ENCODE measurements at regions not wholly inside any gene's neighbourhood (a gene's known extent, or its start where the extent isn't known, plus 50 kb on each side); places are given as distances from the start of the nearest gene placed in this dataset.
"Not testable (repeated sequence)": the region's sequence is repeated elsewhere in the genome, so short reads cannot be mapped to it uniquely, and the experiment has no call there.

GRCh38 chr21:9758141-9758540 is 763.2 kb upstream of the TPTE start:
- H3K9ac ChIP-seq (ENCODE audit: low read depth, low read length) = no peak overlapping the region
- no peak overlapping the region for H3K4me3 ChIP-seq (ENCODE audit: low read length)
- no peaks in the 10 kb centered on the region for H3K36me3 ChIP-seq (ENCODE audit: insufficient read depth, low read depth, low read length)
- no peak overlapping the region for H3K27ac ChIP-seq (ENCODE audit: low read length)
- H3K9me3 ChIP-seq (ENCODE audit: insufficient read depth, low read depth, low read length) = peaks cover 98% of the 10 kb centered on the region
- no peaks in the 10 kb centered on the region for H3K4me1 ChIP-seq (ENCODE audit: insufficient read depth, low read length)
- no peaks in the 10 kb centered on the region for H3K27me3 ChIP-seq (ENCODE audit: insufficient read depth, low read length)

GRCh38 chr21:9758888-9759287 is 762.5 kb upstream of the TPTE start:
- no peak overlapping the region for H3K27ac ChIP-seq (ENCODE audit: low read length)
- H3K4me3 ChIP-seq (ENCODE audit: low read length) = no peak overlapping the region
- peaks cover 98% of the 10 kb centered on the region for H3K9me3 ChIP-seq (ENCODE audit: insufficient read depth, low read depth, low read length)
- H3K4me1 ChIP-seq (ENCODE audit: insufficient read depth, low read length) = no peaks in the 10 kb centered on the region
- H3K9ac ChIP-seq (ENCODE audit: low read depth, low read length) = no peak overlapping the region
- H3K36me3 ChIP-seq (ENCODE audit: insufficient read depth, low read depth, low read length) = no peaks in the 10 kb centered on the region
- H3K27me3 ChIP-seq (ENCODE audit: insufficient read depth, low read length) = no peaks in the 10 kb centered on the region

GRCh38 chr21:9759972-9760371 is 761.4 kb upstream of the TPTE start:
- Histone ChIP-seq H3K4me1 (ENCODE audit: insufficient read depth, low read length) (no peaks in the 10 kb centered on the region), H3K36me3 (ENCODE audit: insufficient read depth, low read depth, low read length) (no peaks in the 10 kb centered on the region), H3K4me3 (ENCODE audit: low read length) (no peak overlapping the region), H3K9me3 (ENCODE audit: insufficient read depth, low read depth, low read length) (peaks cover 97% of the 10 kb centered on the region), H3K9ac (ENCODE audit: low read depth, low read length) (no peak overlapping the region), H3K27me3 (ENCODE audit: insufficient read depth, low read length) (no peaks in the 10 kb centered on the region), H3K27ac (ENCODE audit: low read length) (no peak overlapping the region)

DNA sequence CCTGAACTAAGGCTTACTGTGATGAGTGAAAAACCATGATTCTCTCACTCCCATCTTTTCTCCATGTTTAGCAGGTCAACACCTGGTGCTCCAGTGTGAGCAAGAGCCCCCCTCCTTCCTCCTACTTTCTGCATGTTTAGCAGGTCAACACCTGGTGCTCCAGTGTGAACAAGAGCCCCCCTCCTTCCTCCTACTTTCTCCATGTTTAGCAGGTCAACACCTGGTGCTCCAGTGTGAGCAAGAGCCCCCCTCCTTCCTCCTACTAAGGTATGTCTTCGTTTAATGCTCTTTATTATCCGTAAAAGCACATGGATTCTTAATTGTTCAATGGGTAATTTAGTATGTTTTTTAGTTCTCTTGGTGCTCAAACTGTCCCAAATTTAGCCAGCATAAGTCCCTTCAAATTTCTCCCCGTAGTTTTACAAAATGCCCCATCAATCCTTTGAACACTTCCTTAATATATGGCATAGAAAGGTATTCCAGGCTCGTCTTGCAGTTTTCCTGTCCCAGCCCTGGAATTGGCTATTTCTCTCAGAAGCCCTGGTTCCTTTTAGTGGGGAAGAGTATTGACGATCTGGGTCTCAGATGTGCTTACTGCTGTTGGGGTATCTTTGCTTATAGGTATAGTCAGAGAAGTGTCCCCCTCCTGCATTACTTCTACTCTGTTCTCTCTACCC is 760.8 kb upstream of the TPTE start:
- no peaks in the 10 kb centered on the region for H3K27me3 ChIP-seq (ENCODE audit: insufficient read depth, low read length)
- no peak overlapping the region; the same call in 1 of the 2 replicates for H3K4me3 ChIP-seq (ENCODE audit: low read length)
- H3K9ac ChIP-seq (ENCODE audit: low read depth, low read length) = no peak overlapping the region
- no peaks in the 10 kb centered on the region for H3K4me1 ChIP-seq (ENCODE audit: insufficient read depth, low read length)
- H3K36me3 ChIP-seq (ENCODE audit: insufficient read depth, low read depth, low read length) = no peaks in the 10 kb centered on the region
- peaks cover 96% of the 10 kb centered on the region for H3K9me3 ChIP-seq (ENCODE audit: insufficient read depth, low read depth, low read length)
- H3K27ac ChIP-seq (ENCODE audit: low read length) = no peak overlapping the region

GRCh38 chr21:9763306-9763705 is 758.1 kb upstream of the TPTE start:
- H3K27ac ChIP-seq (ENCODE audit: low read length) = no peak overlapping the region

DNA sequence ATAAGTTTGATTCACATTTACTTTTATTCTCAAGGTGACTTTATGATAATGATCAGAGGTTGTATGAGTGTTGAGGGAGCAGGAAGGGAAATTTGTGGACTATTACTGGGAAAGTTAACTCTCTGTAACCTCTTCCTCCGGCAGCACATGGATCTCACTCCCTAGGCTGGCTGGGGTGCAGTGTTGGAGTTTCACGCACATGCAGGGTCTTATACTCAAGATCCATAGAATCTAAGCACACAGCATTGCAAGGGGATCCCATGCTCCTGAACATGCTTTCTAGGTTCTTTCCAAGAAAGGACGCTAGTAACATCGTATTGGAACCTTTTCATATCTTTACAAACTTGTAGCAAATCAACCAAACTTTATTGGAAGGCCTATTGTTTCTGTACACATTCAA is 757.6 kb upstream of the TPTE start:
- peaks cover 97% of the 10 kb centered on the region for H3K9me3 ChIP-seq (ENCODE audit: insufficient read depth, low read depth, low read length)
- no peak overlapping the region for H3K27ac ChIP-seq (ENCODE audit: low read length)
- peak overlapping the region; percentile 7; the same call in 1 of the 2 replicates for H3K4me3 ChIP-seq (ENCODE audit: low read length)
- no peaks in the 10 kb centered on the region for H3K4me1 ChIP-seq (ENCODE audit: insufficient read depth, low read length)
- no peak overlapping the region for H3K9ac ChIP-seq (ENCODE audit: low read depth, low read length)
- no peaks in the 10 kb centered on the region for H3K36me3 ChIP-seq (ENCODE audit: insufficient read depth, low read depth, low read length)
- no peaks in the 10 kb centered on the region for H3K27me3 ChIP-seq (ENCODE audit: insufficient read depth, low read length)

More at GRCh38 chr21:9763306-9763705, 758.1 kb upstream of the TPTE start:
- Histone ChIP-seq H3K4me3 (ENCODE audit: low read length) (peak overlapping the region; percentile 7; the same call in 1 of the 2 replicates), H3K27me3 (ENCODE audit: insufficient read depth, low read length) (no peaks in the 10 kb centered on the region), H3K4me1 (ENCODE audit: insufficient read depth, low read length) (no peaks in the 10 kb centered on the region), H3K36me3 (ENCODE audit: insufficient read depth, low read depth, low read length) (no peaks in the 10 kb centered on the region), H3K9me3 (ENCODE audit: insufficient read depth, low read depth, low read length) (peaks cover 97% of the 10 kb centered on the region), H3K9ac (ENCODE audit: low read depth, low read length) (no peak overlapping the region)

GRCh38 chr21:9764294-9764693 is 757.1 kb upstream of the TPTE start:
- H3K4me1 ChIP-seq (ENCODE audit: insufficient read depth, low read length); H3K27me3 ChIP-seq (ENCODE audit: insufficient read depth, low read length); H3K4me3 ChIP-seq (ENCODE audit: low read length); H3K36me3 ChIP-seq (ENCODE audit: insufficient read depth, low read depth, low read length); H3K27ac ChIP-seq (ENCODE audit: low read length); H3K9ac ChIP-seq (ENCODE audit: low read depth, low read length): not testable (repeated sequence)
- H3K9me3 ChIP-seq (ENCODE audit: insufficient read depth, low read depth, low read length) = peaks cover 97% of the 10 kb centered on the region

GRCh38 chr21:9765538-9765937 is 755.8 kb upstream of the TPTE start:
- H3K27ac ChIP-seq (ENCODE audit: low read length); H3K9ac ChIP-seq (ENCODE audit: low read depth, low read length); H3K36me3 ChIP-seq (ENCODE audit: insufficient read depth, low read depth, low read length); H3K4me3 ChIP-seq (ENCODE audit: low read length); H3K4me1 ChIP-seq (ENCODE audit: insufficient read depth, low read length); H3K27me3 ChIP-seq (ENCODE audit: insufficient read depth, low read length): not testable (repeated sequence)
- H3K9me3 ChIP-seq (ENCODE audit: insufficient read depth, low read depth, low read length) = peaks cover 97% of the 10 kb centered on the region

DNA sequence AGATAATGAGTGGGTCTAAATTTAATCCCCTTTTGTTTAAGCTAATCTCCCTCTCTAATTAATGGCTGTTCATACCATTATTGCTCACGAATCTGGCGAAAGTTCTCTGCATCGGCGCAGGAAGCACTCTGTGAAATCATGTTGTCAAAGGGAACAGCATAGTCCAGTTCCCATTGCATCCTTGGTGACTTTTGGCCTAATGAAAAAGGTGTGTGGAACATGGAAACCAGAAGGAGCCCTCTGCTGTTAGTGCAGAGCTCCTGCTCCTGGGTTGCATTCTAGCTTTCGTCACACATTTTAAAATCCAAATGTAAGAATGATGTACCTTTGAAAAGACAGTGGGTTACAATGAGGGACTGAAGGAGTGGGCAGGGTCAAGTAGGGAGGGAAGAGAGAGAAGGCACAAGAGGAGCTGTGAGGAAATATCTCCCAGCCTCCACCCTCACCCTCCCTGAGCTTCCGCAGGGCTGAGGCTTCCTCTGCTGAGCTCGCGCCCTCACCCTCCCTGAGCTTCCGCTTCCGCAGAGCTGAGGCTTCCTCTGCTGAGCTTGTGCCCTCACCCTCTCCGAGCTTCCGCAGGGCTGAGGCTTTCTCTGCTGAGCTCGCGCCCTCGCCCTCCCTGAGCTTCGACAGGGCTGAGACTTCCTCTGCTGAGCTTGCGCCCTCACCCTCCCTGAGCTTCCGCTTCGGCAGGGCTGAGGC is 754.3 kb upstream of the TPTE start:
- H3K4me3 ChIP-seq (ENCODE audit: low read length); H3K4me1 ChIP-seq (ENCODE audit: insufficient read depth, low read length); H3K9ac ChIP-seq (ENCODE audit: low read depth, low read length); H3K27ac ChIP-seq (ENCODE audit: low read length); H3K27me3 ChIP-seq (ENCODE audit: insufficient read depth, low read length); H3K36me3 ChIP-seq (ENCODE audit: insufficient read depth, low read depth, low read length): not testable (repeated sequence)
- peaks cover 98% of the 10 kb centered on the region for H3K9me3 ChIP-seq (ENCODE audit: insufficient read depth, low read depth, low read length)

- no peak overlapping the region for H3K9ac ChIP-seq (ENCODE audit: low read depth, low read length)
- H3K36me3 ChIP-seq (ENCODE audit: insufficient read depth, low read depth, low read length) = no peaks in the 10 kb centered on the region
- H3K9me3 ChIP-seq (ENCODE audit: insufficient read depth, low read depth, low read length) = peaks cover 98% of the 10 kb centered on the region
- H3K4me1 ChIP-seq (ENCODE audit: insufficient read depth, low read length) = no peaks in the 10 kb centered on the region
- no peak overlapping the region for H3K27ac ChIP-seq (ENCODE audit: low read length)
- H3K27me3 ChIP-seq (ENCODE audit: insufficient read depth, low read length) = no peaks in the 10 kb centered on the region
- H3K4me3 ChIP-seq (ENCODE audit: low read length) = no peak overlapping the region
Observed at GRCh38 chr21:9767592-9768375, 753.6 kb upstream of the TPTE start.

GRCh38 chr21:9768376-9769130 is 752.8 kb upstream of the TPTE start:
- H3K27me3 ChIP-seq (ENCODE audit: insufficient read depth, low read length); H3K27ac ChIP-seq (ENCODE audit: low read length); H3K4me1 ChIP-seq (ENCODE audit: insufficient read depth, low read length); H3K4me3 ChIP-seq (ENCODE audit: low read length); H3K36me3 ChIP-seq (ENCODE audit: insufficient read depth, low read depth, low read length); H3K9ac ChIP-seq (ENCODE audit: low read depth, low read length): not testable (repeated sequence)
- H3K9me3 ChIP-seq (ENCODE audit: insufficient read depth, low read depth, low read length) = peaks cover 97% of the 10 kb centered on the region
